SK-MEL-5 (cell line): ENCODE measurements at regions not wholly inside any gene's neighbourhood (a gene's known extent, or its start where the extent isn't known, plus 50 kb on each side); places are given as distances from the start of the nearest gene placed in this dataset.
A peak's percentile ranks its signal among the peaks of the same experiment; 100 is the strongest.

Source experiments
- DNase-seq: peaks from one replicate; pipeline ENCODE4 v3.0.0-alpha.2; 2016; ENCODE audit warnings: low read depth, low spot score
- in situ Hi-C: cut with HindIII; loops from 2 replicates; pipeline ENCODE4 v1.10.0; 2016; ENCODE audit warnings: low sequenced_read_pairs, high pct_unique_total_duplicates, low pct_unique_long_range_greater_than_20kb

DNA sequence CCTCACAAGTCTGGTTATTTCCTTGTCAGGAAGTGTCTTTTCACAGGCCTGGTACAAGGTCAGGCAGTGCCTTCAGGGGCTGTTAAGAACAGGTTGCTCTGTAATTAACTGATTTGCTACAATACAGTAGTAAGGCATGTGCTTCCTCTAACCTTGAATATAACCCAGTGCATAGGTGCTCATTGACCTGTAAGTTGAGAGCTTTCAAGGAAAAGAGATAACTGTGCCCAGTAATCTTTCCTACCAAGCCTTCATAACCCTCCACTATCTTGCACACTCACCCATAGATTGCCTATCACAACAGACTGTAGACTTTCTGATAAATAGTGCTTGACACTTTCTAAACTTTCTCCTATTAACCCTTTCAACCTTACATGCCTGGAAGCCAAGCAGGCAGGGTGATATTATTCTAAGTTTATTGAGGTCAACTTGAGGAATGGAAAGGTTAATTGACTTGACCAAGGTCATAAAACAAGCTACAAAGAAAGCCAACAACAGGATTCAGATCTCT is 148.1 kb downstream of the PPARGC1A start:
- DNase-seq = no peak
- in situ Hi-C loops = no loop called here

GRCh38 chr4:23737571-23737970 is 152.3 kb downstream of the PPARGC1A start:
- DNase-seq = no peak
- in situ Hi-C loops = no loop called here

DNA sequence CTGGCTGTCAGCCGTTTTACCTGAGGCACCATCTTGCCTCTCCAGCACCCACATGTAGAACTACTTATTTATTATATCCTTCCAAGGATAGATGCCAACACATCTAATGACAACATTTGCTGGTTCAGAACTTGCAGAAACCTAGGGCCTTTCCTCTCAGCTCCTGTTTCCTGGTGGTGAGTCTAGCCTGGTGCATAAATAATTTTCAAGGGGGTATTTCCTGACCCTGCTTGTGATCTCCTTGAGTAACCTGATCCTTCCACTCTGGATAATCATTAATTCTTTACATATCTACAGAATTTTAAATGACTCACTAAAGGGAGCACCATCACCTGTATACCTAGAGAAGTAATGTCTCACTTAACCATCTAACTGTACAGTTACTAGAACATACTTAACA is 153.4 kb downstream of the PPARGC1A start:
- in situ Hi-C loops = no loop called here
- no peak for DNase-seq

GRCh38 chr4:23734000-23734399 is 155.8 kb downstream of the PPARGC1A start:
- in situ Hi-C loops = no loop called here

GRCh38 chr4:23733476-23733875 is 156.4 kb downstream of the PPARGC1A start:
- in situ Hi-C loops = no loop called here
- peak; percentile 27 for DNase-seq

More at GRCh38 chr4:23734000-23734399, 155.8 kb downstream of the PPARGC1A start:
- no peak for DNase-seq

- no peak for DNase-seq
- in situ Hi-C loops = no loop called here
Measured at GRCh38 chr4:23730998-23731397, 158.8 kb downstream of the PPARGC1A start.

DNA sequence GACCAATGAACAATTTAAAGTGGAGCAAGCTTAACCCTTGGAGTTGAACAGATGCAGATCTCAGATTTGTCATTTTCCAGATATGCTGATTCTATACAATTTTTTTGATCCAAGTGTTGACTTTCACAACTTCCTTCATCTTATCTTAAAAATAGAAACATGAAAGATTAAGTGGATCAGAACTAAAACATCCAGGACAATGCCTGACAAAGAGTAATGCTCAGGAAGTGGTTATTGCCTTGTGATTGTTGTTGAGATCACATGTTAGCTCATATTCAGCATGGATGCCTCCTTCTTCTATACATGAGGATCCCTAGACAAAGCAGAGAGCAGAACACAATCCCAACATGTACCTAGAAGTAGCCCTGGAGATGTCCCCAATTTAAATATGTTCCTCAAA is 160.9 kb downstream of the PPARGC1A start:
- in situ Hi-C loops = no loop called here
- no peak for DNase-seq

DNA sequence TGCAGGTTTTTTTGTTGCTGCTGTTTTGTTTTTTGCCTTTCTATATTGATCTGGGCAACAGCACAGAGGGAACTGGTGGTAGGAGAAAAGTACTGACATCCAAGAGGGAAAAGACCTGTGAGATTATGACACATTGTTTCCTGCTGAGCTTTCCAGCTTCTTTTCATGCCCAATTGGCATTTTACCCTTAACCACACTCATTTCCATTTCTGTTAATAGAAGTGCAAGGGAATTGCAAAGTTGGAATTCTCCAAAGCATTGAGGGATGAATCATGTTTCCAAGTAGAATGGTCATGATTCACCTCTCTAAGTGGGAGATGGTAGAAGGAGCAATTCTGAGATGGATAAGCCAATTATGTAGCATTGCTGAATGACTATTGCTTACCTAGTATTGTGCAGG is 161.5 kb downstream of the PPARGC1A start:
- peak; percentile 31 for DNase-seq
- in situ Hi-C loops = no loop called here

- in situ Hi-C loops = no loop called here
Measured at GRCh38 chr4:23720556-23720955, 169.3 kb downstream of the PPARGC1A start.

GRCh38 chr4:23718435-23718834 is 171.4 kb downstream of the PPARGC1A start:
- in situ Hi-C loops = no loop called here
- no peak for DNase-seq

More at GRCh38 chr4:23720556-23720955, 169.3 kb downstream of the PPARGC1A start:
- DNase-seq = no peak

- peak; percentile 69 for DNase-seq
Measured at GRCh38 chr4:23717528-23718248, 172.2 kb downstream of the PPARGC1A start.

GRCh38 chr4:23710298-23710697 is 179.5 kb downstream of the PPARGC1A start:
- no peak for DNase-seq
- in situ Hi-C loops = no loop called here

More at GRCh38 chr4:23717528-23718248, 172.2 kb downstream of the PPARGC1A start:
- in situ Hi-C loops = no loop called here

DNA sequence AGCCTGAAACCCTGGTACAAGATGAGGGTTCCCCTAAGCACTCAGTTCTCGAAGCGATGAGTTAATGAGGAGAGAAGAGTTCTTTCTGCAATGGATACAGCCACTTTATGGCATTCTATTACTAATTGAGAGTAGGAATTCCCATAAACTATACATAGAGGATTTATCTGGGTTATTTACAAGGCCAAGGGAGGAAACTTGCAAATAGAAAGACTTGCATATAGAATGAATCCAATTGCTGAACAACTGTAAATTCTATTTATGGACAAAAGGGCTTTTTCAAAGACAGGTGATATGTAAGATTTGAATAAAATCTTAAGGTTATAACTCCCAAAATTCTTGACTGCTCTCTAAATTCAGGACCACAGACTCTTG is 182.2 kb downstream of the PPARGC1A start:
- in situ Hi-C loops = no loop called here
- DNase-seq = no peak

DNA sequence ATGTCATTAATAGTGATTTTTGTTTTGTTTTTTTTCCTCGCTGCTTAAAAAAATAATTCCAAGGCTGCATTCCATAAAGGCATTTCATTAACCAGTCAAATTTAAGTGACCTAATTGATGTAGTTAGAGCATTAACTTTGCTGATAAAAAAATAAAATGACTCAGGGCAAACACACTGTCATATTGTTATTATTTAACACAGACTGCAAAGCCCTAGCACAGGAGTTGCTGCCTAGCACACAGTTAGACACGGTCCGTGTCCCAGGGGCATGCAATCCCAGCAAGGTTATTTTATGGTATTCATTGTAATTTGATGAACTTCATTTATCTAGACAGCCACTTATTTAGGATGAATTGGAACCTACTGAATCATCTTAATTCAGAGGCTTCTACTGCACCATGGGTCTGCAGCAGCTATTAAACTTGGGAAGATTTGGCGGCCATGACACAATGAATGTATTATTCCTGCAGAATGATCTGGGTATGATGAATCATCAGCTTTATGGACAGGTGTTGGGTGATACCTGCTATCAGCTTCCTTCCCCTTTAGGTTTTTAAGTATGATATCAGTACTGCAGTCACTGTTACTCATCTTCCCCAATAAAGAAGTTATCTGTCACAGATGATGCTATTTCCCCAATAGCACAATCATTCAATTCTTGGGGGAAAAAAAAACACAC is 182.7 kb downstream of the PPARGC1A start:
- DNase-seq = no peak
- in situ Hi-C loops = no loop called here

DNA sequence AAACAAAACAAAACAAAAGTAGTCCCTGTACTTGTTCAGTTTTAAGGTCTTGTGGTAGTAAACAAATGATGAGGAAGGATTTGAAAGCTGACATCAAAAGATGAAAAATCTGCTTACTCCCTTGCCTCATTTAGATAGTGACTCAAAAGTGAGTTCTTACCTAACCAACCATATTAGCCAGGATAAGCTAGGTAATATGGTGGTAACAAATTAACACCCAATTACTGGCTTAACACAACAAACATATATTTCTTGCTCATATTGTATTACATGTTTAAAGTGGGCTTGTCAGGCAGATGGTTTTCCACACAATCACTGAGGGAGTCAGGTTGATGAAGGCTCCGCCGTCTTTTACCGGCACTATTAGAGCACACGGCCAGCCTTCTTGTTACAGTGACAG is 189.7 kb downstream of the PPARGC1A start:
- in situ Hi-C loops = no loop called here
- no peak for DNase-seq

- in situ Hi-C loops = no loop called here
- DNase-seq = no peak
Measured at GRCh38 chr4:23697722-23698121, 192.1 kb downstream of the PPARGC1A start.

- DNase-seq = no peak
- in situ Hi-C loops = no loop called here
Measured at GRCh38 chr4:23697001-23697528, 192.8 kb downstream of the PPARGC1A start.

DNA sequence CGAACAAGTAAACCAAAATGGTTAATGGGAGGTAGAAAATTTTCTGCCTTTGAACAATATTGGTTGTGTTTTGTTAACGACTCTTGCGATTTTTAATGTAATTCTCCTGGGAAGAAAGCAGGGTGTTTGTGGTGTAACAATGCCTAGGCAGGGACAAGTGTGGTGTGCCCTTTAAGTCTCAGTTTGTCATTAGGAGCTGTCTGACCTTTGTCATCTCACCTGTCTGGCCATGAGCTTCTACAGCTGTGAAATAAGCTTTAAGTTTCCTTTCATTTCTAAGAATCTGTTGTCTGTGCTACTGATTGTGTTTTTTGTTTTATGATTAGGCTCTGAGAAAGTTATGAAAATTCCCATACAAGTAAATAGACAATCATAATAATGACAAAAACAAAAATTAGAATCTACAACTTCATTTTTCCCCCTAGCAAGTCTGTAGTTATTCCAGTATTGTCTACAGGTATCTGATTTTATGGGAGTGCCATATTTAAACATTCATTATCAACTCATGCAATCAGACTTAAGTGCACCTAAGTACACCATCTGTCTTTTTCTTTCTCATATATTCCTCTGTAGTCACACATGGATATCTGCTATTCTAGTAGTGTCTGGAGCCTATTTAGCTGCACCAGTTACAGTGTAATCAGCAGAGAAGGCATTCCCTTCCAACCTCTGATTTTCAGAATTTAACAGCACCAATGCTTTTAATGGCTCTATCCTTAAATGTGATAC is 203.5 kb downstream of the PPARGC1A start:
- in situ Hi-C loops = no loop called here
- DNase-seq = no peak
